AG04450 (cell line): ENCODE measurements at regions not wholly inside any gene's neighbourhood (a gene's known extent, or its start where the extent isn't known, plus 50 kb on each side); places are given as distances from the start of the nearest gene placed in this dataset.

ENCODE experiments used
- CTCF ChIA-PET: fragments of 300-600, 350-600 bp; formaldehyde crosslinking; extraction: SDS; loops from one replicate; lab custom pipeline; 2022; ENCODE audit warnings: antibody characterized with exemption, inconsistent platforms; lab: Charles Lee
- POLR2A ChIA-PET: fragments of 350-600 bp; formaldehyde crosslinking; extraction: SDS; loops from one replicate; lab custom pipeline; 2021; ENCODE audit warnings: antibody characterized with exemption, inconsistent platforms; lab: Yijun Ruan, JAX
- DNase-seq: peaks from one replicate; pipeline ENCODE4 v3.0.0-alpha.2; 2011; ENCODE audit warnings: low read depth, low spot score
- H3K27ac ChIP-seq: one replicate; pipeline ENCODE4 v1.5.1; 2012; ENCODE audit warnings: low read depth, low read length, control low read depth
- H3K27me3 ChIP-seq: one replicate; pipeline ENCODE4 v1.6.0; 2012; ENCODE audit warnings: low read length; ENCODE audit not compliant: control insufficient read depth, insufficient read depth
- H3K4me3 ChIP-seq: 2 replicates; pipeline ENCODE4 v1.5.1; 2011; ENCODE audit warnings: mild to moderate bottlenecking, low read depth, low read length, control low read depth
- H3K9me3 ChIP-seq: 2 replicates; pipeline ENCODE4 v1.5.1; 2012; ENCODE audit warnings: low read length; ENCODE audit not compliant: control insufficient read depth, insufficient read depth
- TF ChIP-seq, protein P1 (sequence below): IDR thresholded peaks from 2 replicates; pipeline ENCODE4 v1.5.1; 2011; ENCODE audit warnings: low read depth, low read length, control low read depth, inconsistent platforms

DNA sequence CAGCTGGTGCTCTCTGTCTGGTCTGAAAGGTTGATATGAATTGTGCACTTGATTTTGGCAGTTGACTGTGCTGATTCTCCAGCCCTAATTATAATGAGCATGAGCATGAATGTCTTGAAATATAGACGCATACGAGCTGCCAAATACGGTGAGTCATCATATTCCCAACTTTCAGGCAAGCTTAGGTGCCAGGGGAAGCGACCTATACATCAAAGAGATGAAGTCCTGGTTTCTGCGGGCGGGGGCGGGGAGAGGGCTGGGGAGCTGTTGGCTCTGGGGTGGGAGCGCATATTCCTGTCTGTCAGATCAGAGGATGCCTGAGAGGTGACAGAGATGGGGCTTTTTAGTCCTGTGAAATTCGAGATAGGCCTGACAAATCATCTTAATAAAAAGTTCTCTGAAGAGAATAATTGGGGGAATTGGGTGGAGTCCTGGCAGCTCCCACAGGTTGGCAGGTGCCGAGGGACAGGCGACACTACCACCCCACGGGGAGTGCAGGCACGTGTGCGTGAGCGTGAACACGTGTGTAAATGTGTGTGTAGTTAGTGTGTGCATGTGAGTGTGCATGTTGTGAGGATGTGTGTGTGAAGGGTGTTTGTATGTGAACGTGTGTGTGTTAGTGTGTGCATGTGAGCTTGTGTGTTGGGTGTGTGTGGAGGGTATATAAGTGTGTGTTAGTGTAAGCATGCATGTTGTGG lies 865.3 kb downstream of the TBC1D22A start:
- DNase-seq = no peak
- TF ChIP-seq, protein P1, sequence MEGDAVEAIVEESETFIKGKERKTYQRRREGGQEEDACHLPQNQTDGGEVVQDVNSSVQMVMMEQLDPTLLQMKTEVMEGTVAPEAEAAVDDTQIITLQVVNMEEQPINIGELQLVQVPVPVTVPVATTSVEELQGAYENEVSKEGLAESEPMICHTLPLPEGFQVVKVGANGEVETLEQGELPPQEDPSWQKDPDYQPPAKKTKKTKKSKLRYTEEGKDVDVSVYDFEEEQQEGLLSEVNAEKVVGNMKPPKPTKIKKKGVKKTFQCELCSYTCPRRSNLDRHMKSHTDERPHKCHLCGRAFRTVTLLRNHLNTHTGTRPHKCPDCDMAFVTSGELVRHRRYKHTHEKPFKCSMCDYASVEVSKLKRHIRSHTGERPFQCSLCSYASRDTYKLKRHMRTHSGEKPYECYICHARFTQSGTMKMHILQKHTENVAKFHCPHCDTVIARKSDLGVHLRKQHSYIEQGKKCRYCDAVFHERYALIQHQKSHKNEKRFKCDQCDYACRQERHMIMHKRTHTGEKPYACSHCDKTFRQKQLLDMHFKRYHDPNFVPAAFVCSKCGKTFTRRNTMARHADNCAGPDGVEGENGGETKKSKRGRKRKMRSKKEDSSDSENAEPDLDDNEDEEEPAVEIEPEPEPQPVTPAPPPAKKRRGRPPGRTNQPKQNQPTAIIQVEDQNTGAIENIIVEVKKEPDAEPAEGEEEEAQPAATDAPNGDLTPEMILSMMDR = no peak
- H3K9me3 ChIP-seq = peaks cover 97% of the 10 kb centered on the region
- ChIA-PET CTCF (no interaction called here), POLR2A (no interaction called here)
- H3K27me3 ChIP-seq = no peaks in the 10 kb centered on the region
- no peak overlapping the region for H3K4me3 ChIP-seq
- H3K27ac ChIP-seq = no peak overlapping the region

DNA sequence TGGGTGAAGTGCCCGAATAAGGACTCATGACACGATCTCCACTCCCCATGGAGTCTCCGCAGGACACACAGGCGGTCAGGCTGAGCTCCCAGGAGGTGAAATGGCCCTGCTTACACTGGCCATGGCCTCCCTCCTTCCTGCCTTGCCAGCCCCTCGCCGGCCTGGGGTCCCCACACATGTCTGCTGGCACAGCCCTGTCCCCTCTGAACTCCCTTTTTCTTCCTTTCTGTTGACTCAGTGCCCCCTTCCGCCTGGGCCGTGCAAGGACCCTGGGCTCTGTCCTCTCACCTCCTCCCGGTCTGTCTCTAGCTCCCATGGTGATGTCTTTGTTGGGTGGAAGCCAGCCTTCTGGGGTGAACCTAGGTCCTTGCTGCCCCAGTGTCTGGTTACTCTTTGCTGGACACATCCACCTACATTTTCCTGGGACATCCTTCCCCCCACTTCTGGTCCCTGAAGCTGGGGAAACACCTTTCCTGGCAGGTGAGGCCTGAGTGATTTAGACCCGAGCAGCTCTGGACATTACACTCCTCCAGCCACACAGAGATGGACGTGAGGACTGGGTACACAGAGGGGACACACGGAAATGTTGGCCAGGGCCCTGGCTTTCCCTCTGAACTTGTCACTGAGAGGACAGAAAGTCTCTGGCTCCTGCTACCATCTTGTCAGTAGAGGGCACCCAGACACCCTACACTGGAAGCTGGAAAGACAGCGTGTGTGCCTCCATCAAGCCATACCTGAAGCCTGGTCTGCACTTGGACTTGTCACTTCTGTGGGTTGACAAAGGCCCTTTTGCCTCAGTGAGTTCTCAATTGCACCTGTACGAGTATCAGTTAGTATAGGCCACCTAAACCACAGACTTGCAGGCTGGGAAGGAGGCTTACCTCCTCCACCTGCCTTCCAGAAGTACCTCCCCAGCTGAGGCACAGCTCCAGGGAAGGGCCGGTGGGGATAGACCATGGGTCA lies 864.3 kb downstream of the TBC1D22A start:
- TF ChIP-seq, protein P1 = no peak
- Histone ChIP-seq H3K27ac (no peak overlapping the region), H3K27me3 (no peaks in the 10 kb centered on the region), H3K9me3 (peaks cover 94% of the 10 kb centered on the region), H3K4me3 (no peak overlapping the region)
- ChIA-PET POLR2A (no interaction called here), CTCF (no interaction called here)
- DNase-seq = no peak

DNA sequence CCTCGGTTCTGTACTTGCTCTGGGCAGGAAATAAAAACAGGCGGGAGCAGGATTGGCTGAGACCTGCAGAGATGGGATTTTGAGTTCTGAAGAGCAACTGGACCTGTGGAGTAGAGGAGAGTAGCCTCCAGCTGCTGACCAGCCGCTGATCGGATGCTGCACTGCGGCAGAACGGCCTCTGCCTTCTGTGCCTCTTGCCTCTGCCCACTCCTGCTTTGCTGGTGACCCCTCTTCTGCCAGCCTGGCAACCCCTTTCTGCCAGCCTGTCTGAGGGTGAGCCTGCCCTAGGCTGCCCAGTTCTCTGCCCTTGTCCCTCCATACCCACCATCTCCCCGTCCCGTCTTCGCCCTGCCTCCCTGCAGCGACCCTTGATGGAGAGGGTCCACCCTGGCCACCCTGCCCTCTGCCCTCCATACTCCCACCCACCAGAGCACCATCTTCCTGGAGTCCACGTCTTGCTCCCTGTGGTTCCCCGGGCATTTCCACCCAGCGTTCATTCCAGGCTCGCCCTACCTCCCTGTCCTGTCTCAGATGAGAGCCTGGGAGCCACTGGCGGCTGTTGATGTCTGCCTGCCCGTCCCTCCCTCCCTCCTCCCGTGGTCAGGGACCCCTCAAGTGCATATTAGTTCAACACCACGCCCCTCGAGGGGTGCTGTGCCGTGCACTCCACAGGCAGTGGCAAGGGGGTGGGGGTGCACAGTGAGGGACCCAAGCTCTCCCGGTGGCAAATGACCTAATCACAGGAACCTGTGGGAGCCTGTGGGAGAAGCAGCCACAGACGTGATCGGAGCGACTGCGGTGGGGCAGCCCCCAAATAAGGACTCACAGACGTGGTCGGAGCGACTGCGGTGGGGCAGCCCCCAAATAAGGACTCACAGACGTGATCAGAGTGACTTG lies 863.3 kb downstream of the TBC1D22A start:
- CTCF ChIA-PET = no interaction called here
- H3K9me3 ChIP-seq = peaks cover 91% of the 10 kb centered on the region
- POLR2A ChIA-PET = no interaction called here

GRCh38 chr22:47625013-47625385 lies 862.5 kb downstream of the TBC1D22A start:
- no peak overlapping the region for H3K27ac ChIP-seq
- peaks cover 91% of the 10 kb centered on the region for H3K9me3 ChIP-seq
- ChIA-PET POLR2A (no interaction called here), CTCF (no interaction called here)
- no peaks in the 10 kb centered on the region for H3K27me3 ChIP-seq
- TF ChIP-seq, protein P1 = no peak
- DNase-seq = no peak
- no peak overlapping the region for H3K4me3 ChIP-seq

More for the DNA sequence above, 863.3 kb downstream of the TBC1D22A start:
- no peak for DNase-seq
- Histone ChIP-seq H3K4me3 (no peak overlapping the region), H3K27me3 (no peaks in the 10 kb centered on the region), H3K27ac (no peak overlapping the region)
- TF ChIP-seq, protein P1 = no peak
